ENCODE measurements at regions not wholly inside any gene's neighbourhood (a gene's known extent, or its start where the extent isn't known, plus 50 kb on each side); places are given as distances from the start of the nearest gene placed in this dataset.

DNA sequence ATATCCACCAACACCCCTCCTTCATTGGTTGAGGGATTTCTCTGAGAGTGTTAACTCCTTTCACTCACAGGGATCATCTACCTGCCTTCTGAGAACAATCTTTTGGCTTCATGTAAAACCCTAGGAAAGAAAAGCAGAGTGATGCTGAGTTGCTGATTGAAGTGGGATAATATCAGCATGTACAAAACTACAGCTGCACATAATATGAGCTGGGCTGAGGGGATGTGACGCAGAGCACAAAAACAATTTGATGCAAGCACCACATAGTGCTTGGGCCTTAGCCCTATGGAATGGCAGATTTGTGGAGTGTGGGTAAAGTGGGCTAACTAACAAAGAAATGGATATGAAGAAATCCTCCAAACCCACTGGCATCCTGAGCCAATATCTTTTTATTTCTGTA, 267.6 kb upstream of the KCNH8 start:
- DNase-seq, result no peak

DNA sequence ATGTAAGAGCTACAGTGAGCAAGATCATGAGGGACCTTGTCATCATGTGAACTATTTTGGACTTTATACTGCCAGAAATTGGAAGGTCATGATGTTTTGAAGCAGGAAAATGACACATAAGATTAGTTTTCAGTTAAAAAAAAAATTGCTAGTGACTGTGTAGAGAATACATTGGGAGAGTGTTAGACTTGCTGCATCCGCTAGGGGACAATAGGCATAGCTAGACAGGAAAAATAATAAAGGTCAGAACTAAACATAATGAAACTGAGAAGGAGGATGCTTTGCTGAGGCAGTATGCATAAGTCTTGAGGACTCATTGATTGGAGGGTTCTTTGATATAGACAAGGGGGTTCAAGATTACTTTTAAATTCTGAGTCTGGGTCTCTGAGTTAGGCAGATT, 275.8 kb upstream of the KCNH8 start:
- no peak for DNase-seq

DNA sequence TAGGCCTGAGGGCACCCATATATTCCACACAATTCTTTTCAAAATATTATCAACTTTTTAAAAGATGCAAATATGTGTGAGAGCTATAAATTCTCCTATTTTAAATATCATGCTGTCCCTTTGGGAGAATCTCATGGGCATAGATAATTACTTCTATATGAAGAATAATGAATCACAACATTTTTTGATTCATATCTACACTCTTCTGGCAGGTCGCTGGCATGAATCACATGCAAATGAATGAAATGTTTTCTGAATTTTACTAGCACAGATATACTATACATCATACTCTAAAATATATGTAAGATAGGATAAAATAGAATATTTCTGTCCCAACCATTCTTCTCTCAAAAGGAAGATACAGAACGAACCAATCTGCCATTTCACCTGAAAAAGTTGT, 277.7 kb upstream of the KCNH8 start:
- DNase-seq, result peak; percentile 1

DNA sequence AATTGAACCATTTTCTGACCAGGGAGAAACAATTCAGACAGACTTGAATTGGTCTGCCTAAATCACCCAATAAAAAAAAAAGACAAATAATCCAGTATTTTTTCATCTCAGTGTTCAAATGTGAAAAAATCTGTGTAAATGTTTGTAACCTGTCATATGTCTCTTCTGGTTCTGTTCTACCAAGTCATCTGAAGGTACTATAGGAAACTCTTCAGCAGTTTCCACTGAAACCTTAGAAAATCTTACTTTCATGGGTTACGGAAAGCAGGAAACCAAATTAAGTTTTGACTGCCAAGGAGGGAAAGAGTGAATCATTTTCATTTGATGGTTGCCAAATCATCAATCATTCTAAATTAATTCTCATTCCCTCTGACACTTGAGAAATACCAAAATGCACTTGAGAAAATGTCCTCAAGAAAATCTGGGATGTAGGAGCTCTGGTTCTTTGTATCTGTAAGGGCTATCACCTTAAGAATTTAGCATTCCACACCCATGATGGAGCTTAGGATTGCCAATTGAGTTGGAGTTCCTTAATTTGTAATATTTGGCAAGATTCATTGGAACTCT, 278.2 kb upstream of the KCNH8 start:
- peak; percentile 0 for DNase-seq

DNA sequence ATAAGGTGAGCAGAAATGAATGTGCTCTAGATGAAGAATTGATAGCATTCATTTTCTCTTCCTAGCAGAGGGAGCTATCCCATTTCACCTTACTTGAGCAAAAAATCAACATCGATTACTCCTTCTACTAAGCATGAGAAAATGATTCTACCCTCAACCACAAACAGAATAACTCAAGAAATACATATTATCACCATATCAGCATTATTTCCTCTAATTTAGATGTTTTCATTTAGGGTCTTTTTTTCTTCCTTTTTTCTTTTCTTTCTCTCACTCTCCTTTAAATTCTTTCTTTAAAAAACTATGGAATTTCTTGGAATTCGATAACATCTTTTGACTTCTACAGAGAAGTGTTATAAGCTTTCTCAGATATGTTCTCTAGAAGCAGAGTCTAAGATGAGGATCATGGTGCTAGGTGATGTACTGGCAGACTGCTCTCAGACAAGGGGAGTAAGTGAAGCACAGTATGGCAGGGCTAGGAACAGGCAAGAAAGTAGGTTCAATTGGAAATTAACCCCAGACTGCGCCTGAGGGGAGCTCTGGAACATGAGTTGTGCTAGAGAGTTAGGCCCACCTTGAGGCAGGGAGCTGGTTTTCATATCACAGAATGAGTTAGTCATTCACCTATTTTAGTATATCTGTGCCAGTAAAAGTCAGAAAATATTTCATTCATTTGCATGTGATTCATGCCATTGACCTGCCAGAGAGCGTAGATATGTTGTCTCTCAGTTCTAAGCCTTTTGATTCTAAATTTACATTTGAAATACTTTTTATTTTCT, 279.2 kb upstream of the KCNH8 start:
- no peak for DNase-seq

DNA sequence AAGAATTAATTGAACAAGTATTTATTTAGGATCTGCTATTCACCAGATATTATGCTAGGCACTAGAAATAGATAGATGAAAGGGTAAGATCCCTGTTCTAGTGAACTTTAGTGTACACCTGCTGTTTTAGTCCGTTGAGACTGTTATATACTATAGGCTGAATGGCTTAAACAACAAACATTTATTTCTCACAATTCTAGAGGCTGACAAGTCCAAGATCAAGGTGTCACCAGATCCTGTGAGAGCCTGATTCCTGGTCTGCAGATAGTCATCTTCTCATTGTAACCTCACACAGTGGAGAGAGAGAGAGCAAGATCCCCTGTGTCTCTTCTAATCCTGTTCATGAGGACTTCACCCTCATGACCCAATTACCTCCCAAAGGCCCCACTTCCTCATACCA, 281.4 kb upstream of the KCNH8 start:
- DNase-seq, result no peak

DNA sequence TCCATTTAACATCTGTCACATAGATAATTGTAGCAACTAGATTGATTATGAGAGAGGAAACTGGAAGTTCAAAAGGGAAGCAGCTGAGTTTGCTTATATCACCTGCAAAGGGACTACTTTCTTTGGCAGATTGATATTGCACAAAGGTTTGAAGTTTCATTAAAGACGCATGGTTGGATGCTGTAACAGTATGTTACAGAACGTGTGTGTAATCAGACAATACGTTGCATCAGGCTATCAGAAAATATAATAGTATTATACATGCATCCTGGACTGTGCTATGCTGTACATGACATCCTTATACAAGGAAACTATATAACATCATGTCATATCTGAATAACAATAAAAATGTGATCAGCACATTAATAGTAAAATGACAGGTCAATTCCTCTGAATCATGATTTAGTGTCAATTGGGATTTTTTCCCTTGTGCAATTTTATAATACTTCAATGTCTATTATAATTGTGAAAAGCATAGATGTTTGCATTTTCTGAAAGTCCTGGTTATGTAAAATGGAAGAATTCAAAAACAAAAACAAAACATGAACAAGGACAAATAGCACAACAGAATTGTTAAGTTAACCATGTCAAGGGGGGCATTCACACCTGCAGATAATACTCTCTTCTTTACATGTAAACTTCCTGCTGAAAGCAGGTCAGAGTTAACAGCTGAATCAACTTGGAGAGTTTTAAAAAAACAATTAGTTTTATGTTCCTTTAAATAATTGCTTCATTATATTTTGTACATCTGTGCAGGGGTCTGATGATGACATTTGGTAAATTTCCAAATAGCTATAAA, 283.2 kb upstream of the KCNH8 start:
- DNase-seq, result no peak

DNA sequence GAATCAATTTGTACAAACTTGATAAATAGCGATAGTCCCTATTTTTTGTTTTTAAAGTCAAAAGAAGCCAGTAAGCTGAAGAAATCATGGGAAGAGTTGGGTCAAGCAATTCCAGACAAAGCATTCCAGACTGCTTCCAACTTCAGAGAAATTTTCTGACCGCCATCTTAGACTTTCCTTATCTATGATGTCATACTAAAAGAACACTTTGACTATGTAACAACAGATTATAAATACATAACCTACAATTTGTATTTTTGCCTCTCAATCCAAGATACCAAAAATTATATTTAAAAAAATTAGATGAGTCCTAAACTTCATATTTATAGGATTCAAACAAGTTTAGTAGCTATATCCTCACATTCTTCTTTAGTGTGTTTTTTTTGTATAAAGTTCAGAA, 286.2 kb upstream of the KCNH8 start:
- no peak for DNase-seq

DNA sequence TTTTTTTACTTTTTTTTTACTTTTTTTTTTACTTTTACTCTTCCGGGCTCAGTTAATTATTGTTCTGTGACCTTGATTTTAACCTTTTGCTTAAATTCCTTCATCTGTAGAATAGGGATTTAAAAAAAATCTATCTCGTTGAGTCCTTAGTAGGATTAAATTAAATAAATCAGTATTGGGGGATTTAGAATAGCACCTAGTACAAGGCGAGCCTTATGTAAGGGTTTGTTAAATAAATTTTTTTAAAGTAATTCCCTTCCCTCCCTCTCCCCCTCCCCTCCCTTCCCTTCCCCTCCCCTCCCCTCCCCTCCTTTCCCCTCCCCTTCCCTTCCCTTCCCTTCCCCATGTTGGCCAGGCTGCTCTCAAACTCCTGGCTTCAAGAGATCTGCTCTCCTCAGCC, 287.2 kb upstream of the KCNH8 start:
- no peak for DNase-seq

DNA sequence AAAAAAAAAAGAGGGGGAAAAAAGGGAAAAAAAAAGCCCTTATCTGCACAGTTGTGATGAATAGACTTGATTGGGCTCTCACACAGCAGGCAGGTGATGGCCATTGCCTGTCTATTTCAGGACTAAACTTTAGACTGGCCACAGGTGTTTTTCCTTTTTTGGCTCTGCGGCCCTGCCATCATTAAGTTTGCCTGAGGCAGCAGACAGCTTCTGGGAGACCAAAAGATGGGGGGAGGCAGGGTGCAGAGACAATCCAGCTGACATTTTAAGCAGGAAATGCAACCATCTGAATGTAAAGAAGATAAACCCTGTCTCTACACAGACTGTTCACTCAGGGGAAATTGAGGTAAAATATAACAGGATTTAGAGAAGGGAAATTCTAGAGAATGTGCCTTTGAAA, 295.0 kb upstream of the KCNH8 start:
- DNase-seq, result no peak

DNA sequence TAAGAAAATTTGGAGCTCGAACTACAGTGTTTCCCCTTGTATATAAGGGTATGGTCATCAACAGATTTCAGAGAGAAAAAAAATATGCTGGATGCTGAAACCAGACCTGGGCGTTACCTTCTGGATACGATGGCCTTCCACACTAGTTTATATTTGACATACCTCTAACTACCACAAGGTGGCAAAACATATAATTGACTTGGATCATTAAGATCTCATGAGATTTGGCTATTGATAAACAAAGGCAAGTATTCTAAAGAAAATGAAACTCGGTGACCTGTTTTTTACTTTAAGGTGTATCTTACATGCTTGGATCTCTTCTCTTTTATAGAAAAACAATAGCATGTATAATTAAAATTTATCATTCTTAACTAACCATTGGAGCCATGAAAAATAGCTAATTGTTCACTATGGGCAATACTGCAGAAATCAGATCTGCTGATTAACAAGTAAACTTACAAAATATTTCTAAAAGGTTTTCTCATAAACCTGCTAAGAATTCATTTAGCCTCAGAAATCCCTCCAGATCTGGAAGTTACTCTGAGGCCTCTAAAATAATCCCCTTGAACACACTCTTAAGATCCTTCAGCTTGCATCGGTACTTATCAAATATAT, 300.6 kb upstream of the KCNH8 start:
- no peak for DNase-seq

DNA sequence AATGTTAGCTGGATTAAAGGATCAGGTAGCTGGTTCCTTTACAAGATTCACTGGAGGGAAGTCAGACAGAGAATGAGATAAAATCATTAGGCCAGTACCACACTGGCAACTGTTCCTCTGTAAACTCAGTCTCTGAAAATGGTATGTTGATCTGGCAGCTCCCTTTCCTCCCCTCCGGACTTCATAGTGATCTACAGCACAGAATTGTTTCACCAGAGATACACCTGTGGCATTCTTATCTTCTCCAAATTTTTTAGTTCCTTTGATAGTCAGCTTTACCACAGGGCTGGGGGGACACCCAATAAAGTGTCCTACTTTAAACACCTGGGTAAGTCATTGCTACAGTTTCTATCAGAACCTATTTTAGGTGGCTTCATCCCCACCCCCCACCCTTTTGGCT, 304.3 kb upstream of the KCNH8 start:
- no peak for DNase-seq

DNA sequence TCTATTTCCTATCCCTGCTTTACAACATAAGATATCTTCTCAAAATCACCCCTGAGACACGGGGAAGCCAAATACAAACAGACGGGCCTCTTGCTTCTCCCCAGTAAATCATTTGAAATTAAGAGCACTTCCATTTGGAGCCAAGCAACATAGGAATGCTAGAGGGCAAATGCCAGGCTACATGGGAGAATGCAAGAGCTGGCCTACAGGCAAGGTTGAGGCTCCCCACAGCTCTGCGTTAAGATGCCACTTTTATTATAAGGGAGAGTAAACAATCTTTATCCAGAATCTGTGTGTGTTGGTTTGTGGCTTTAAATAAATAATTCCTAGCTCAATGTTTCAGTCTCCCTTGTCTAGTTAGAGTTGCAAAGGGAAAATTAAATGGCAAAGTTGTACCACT, 305.1 kb upstream of the KCNH8 start:
- no peak for DNase-seq

DNA sequence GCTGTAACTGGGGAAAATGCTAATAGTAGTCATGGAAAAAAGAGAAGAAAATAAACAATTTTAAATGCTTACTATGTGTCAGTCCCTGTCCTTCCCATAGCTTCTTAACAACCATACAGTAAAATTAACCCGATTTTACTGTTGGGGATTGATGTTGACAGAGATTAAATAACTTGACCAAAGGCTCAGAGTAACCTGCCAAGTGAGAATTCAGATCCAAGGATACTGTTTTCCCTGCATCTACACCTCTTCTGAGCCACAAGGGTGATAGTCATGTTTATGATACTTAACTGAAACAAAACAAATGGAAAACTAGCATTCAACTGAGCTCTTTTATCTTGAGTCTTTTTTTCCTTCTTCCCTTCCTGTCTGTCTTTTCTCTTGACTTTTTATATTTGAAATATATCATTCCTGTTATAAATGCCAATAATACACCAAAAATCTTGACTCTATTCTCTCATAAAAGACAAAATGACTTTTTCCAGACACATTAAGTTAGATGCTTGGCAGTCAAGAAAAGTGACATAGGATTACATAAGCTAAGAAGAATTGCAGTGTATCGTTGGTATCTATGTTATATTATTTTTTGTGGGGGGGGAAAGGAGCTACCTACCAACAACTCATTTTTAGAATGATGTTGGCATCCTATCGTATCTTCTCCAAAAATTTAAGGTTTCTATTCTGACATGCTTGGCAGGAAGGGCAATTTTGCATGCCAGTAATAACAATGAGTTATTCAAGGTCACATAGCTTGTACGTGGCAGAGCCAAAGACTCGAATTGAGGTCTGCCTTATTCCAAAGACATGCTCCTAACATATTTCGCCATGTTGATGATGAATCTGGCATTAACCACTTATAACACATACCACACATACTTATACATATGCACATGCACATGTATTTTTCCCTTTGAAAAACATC, 306.6 kb upstream of the KCNH8 start:
- DNase-seq, result peak; percentile 8

DNA sequence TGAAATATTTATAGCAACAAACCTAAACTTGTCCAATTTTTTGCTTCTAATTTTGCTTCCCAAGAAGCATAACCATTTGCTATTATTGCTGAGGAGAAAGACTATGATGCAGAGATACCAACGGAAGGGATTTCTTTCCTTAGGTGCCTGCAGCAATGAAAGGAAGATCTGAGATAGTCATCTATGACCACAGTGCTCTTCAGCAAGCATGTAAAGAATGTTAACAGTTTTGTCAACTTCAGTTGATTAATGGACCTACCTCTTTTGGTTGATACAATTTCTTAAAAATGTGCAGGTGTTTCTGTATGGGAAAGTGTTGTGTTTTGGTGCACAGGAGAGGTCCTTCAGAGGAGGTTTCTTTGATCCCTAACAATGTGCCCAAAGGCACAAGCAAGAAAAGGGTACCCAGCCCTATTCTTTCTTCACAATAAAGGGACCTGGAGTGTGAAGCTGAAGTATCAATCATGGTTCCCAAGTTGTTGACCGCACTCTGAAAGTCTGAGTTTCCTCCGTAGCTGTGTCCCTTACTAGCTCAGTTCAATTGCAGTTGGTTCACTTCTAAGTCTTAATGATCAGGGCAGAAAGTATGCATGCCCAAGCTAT, 307.7 kb upstream of the KCNH8 start:
- DNase-seq, result no peak

DNA sequence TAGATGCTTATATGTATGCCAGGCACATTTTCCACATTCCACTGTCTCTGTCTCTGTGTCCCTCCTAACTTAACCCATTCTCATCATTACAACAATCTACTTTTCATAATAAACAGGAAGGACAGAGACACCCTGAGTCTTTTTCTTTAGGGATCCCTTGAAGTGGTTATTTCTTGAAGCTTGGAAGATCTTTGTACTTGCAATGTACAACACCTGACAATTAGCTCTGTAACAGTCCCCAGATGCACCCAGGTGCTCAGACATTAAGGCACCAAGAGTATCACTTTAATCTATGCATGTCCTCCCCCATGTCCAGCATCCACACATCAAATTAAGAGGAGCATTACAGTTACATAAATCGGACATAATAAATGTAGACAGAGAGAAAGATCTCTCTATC, 309.6 kb upstream of the KCNH8 start:
- DNase-seq, result no peak

DNA sequence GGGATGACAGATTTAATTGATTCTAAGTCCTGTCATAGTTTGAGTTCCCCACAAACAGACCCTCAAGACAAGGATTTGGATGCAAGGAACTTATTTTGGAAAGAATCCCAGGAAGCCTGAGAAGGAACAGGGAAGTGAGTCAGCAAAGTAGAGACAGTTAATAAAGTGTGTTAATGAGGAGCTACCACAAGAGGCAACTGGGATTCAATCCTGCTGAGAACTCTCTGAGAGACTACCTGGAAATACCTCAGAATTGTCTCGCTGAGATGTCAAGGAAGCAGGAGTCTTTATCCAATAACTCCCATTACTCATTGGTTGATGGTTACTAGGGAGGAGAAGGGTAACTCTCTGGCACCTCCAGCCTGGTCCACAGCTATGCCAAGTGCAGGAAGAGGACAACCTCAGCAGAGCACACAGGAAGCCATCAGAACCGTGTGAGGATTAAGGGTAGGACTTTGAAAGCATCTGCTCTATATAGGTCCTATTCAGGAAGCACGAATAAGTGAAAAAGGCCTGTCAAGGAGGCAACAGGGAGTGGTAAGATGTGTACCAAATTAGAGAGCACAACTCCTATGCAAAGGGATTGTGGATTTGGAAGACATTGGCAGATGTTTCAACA, 311.1 kb upstream of the KCNH8 start:
- peak; percentile 12 for DNase-seq

DNA sequence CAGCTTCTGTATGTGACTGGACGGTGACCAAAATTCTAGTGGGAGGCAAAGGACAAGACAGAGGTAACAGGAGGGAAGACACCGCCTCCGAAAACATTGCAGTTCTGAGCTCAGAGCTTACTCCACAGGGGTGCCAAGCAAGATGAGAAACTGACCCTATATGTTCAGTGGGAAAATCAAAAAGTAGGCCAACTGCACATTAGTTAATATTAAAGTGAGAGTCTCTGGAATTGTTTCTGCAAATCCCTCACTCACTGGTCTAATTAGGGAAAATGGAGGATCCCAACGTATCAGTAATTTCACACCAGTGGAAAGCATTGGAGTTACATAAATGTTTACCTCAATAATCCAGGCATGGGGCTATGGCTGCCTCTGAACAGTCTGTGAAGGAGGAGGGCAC, 313.3 kb upstream of the KCNH8 start:
- no peak for DNase-seq

DNA sequence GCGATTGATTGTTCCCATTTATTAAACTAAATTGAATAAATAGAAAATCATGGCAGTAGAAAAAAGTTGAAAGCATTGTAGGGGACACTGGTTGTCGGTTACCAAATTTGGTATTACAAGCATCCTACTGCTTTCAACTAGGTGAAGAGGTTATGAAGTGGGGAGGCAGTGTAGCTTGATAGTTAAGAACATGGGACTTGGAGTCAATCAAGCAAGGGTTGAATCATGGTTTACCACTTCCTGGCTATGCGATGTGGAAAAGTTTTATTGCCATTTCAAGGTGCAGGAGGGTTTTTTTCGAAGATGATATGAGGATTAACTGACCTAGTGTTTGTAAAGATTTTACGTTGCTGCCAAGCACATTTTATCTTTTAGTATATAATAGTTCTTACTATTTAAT, 318.2 kb upstream of the KCNH8 start:
- DNase-seq, result no peak

DNA sequence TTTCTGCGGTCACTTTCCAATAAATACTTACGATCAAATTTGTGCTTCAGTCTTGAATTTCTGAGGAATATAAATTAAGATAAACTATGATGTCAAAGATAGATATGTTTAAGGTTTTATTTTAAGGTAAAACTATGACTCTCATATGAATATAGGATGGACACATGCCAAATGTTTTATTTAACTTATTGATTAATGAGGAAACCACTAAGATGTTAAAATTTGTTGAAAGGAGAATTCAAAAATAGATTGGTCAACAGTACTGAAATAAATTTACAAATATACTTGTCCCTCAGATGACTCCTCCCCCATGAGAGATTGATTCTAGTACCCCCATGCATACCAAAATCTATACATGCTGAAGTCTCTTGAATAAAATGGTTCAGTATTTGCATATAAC, 319.7 kb upstream of the KCNH8 start:
- DNase-seq, result no peak

DNA sequence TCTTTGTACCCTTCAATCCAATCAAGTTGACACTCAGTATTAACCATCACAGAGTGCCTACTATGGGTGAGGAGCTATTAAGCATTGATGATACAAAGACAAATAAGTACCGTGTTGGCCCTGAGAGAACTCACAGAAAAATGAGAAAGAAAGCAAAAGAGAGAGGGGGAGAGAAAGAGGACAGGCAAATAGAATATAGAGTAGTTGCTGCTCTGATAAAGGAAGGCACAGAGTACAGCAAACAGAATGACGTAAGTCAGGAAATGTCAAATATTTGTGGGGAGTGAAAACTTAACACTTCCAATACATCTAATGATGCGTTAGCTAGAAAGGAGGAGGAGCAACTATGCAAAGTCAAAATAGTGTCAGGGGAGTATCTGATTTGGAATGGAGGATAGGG, 320.6 kb upstream of the KCNH8 start:
- DNase-seq, result no peak

DNA sequence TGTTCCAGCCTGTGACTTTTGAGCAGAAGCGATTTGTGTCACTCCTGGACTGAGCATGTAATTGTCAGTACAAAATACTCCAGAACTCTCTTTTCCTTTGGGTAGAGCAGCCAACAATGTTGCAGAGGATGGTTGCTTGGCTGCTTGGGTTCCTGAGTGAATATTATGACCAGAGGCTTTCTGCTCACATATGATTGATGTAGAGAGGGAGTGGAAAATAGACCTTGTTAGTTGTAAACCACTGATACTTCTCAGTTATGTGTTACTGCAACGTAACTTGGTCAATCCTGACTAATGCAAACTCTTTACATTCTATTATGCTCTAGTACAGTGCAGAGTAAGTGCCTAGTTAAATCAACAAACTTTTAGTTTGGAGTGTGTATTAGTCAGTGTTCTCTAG, 322.6 kb upstream of the KCNH8 start:
- DNase-seq, result no peak

Data from fibroblast of skin of right biceps (primary cell).